Muscle of arm (tissue), 1 donor: ENCODE measurements at regions not wholly inside any gene's neighbourhood (a gene's known extent, or its start where the extent isn't known, plus 50 kb on each side); places are given as distances from the start of the nearest gene placed in this dataset.

Source experiments
- DNase-seq: peaks from one replicate; pipeline ENCODE4 v3.0.0-alpha.2; 2013

- DNase-seq = no peak
These were observed 95.6 kb upstream of the MKI67 start for GRCh38 chr10:128221807-128222206.

- no peak for DNase-seq
These were observed 96.2 kb upstream of the MKI67 start for GRCh38 chr10:128222332-128222849.

GRCh38 chr10:128230401-128230800 is 104.2 kb upstream of the MKI67 start:
- DNase-seq = no peak

GRCh38 chr10:128233422-128233821 is 107.2 kb upstream of the MKI67 start:
- no peak for DNase-seq

- DNase-seq = no peak
These were observed 111.5 kb upstream of the MKI67 start for GRCh38 chr10:128237710-128238109.

GRCh38 chr10:128241023-128241422 is 114.8 kb upstream of the MKI67 start:
- no peak for DNase-seq

GRCh38 chr10:128242641-128243040 is 116.4 kb upstream of the MKI67 start:
- DNase-seq = no peak

GRCh38 chr10:128245026-128245425 is 118.8 kb upstream of the MKI67 start:
- no peak for DNase-seq

GRCh38 chr10:128247576-128247975 is 121.4 kb upstream of the MKI67 start:
- DNase-seq = no peak

- DNase-seq = no peak
These were observed 128.3 kb upstream of the MKI67 start for GRCh38 chr10:128254476-128254875.

- DNase-seq = no peak
These were observed 131.2 kb upstream of the MKI67 start for GRCh38 chr10:128257428-128257827.

GRCh38 chr10:128258421-128258976 is 132.3 kb upstream of the MKI67 start:
- no peak for DNase-seq

- DNase-seq = peak; percentile 80
These were observed 137.9 kb upstream of the MKI67 start for GRCh38 chr10:128263891-128264688.

GRCh38 chr10:128265596-128265995 is 139.4 kb upstream of the MKI67 start:
- DNase-seq = no peak

GRCh38 chr10:128267581-128267980 is 141.4 kb upstream of the MKI67 start:
- DNase-seq = no peak

- peak; percentile 89 for DNase-seq
These were observed 141.9 kb upstream of the MKI67 start for GRCh38 chr10:128268015-128268722.

GRCh38 chr10:128274938-128275337 is 148.7 kb upstream of the MKI67 start:
- peak; percentile 73 for DNase-seq

- DNase-seq = no peak
These were observed 149.4 kb upstream of the MKI67 start for GRCh38 chr10:128275388-128276177.

GRCh38 chr10:128277267-128277840 is 151.1 kb upstream of the MKI67 start:
- DNase-seq = no peak

GRCh38 chr10:128278362-128278761 is 152.1 kb upstream of the MKI67 start:
- DNase-seq = no peak

- no peak for DNase-seq
These were observed 154.0 kb upstream of the MKI67 start for GRCh38 chr10:128280271-128280670.

- DNase-seq = no peak
These were observed 155.1 kb upstream of the MKI67 start for GRCh38 chr10:128281343-128281742.
